ENCODE measurements at regions not wholly inside any gene's neighbourhood (a gene's known extent, or its start where the extent isn't known, plus 50 kb on each side); places are given as distances from the start of the nearest gene placed in this dataset.

GRCh38 chr4:11626066-11626465 lies 197.4 kb upstream of the HS3ST1 start:
- Histone ChIP-seq H4K20me1 (ENCODE audit: insufficient read depth) (no peaks in the 10 kb centered on the region), H3K4me2 (no peak overlapping the region), H3K4me1 (ENCODE audit: low read depth, poor library complexity, severe bottlenecking) (no peaks in the 10 kb centered on the region), H3K27me3 (ENCODE audit: insufficient read depth, low read depth) (no peaks in the 10 kb centered on the region), H3K4me3 (IDR thresholded peaks at IDR 0.05; ENCODE audit: insufficient read depth, low read depth, low read length) (no peak overlapping the region), H2AFZ (ENCODE audit: low read depth) (no peak overlapping the region), H3K9ac (no peak overlapping the region), H3K79me2 (ENCODE audit: insufficient read depth, low read depth) (no peaks in the 10 kb centered on the region), H3K36me3 (ENCODE audit: insufficient read depth) (no peaks in the 10 kb centered on the region), H3K27ac (no peak overlapping the region)
- TF ChIP-seq, protein P1, sequence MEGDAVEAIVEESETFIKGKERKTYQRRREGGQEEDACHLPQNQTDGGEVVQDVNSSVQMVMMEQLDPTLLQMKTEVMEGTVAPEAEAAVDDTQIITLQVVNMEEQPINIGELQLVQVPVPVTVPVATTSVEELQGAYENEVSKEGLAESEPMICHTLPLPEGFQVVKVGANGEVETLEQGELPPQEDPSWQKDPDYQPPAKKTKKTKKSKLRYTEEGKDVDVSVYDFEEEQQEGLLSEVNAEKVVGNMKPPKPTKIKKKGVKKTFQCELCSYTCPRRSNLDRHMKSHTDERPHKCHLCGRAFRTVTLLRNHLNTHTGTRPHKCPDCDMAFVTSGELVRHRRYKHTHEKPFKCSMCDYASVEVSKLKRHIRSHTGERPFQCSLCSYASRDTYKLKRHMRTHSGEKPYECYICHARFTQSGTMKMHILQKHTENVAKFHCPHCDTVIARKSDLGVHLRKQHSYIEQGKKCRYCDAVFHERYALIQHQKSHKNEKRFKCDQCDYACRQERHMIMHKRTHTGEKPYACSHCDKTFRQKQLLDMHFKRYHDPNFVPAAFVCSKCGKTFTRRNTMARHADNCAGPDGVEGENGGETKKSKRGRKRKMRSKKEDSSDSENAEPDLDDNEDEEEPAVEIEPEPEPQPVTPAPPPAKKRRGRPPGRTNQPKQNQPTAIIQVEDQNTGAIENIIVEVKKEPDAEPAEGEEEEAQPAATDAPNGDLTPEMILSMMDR (conservative IDR thresholded peaks at IDR 0.05; ENCODE audit: low read depth, low read length): no peak

DNA sequence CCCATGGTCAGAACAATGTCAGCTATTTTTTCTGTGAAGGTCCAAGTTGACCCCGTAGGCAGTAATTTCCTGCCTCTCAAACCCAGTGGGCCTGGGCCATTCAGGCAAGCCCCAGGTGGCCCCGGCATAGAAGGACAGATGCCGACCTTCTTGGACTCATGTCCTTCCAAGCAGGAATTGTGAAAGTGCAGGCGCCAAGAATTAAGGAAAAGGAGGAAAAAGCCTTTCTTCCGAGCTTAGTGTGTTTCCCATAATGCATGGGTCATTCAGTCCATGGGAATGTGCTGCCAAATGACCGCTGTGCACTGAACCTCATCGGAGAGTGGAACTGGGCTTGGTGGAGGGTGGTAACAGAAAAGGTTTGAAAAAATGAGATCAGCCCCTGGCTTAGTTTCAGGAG lies 196.5 kb upstream of the HS3ST1 start:
- TF ChIP-seq, protein P1 (conservative IDR thresholded peaks at IDR 0.05; ENCODE audit: low read depth, low read length): no peak
- no peak overlapping the region for H3K4me2 ChIP-seq
- H3K36me3 ChIP-seq (ENCODE audit: insufficient read depth): no peaks in the 10 kb centered on the region
- no peaks in the 10 kb centered on the region for H3K79me2 ChIP-seq (ENCODE audit: insufficient read depth, low read depth)
- no peaks in the 10 kb centered on the region for H3K27me3 ChIP-seq (ENCODE audit: insufficient read depth, low read depth)
- no peaks in the 10 kb centered on the region for H4K20me1 ChIP-seq (ENCODE audit: insufficient read depth)
- H2AFZ ChIP-seq (ENCODE audit: low read depth): no peak overlapping the region
- H3K9ac ChIP-seq: no peak overlapping the region
- no peaks in the 10 kb centered on the region for H3K4me1 ChIP-seq (ENCODE audit: low read depth, poor library complexity, severe bottlenecking)
- H3K4me3 ChIP-seq (IDR thresholded peaks at IDR 0.05; ENCODE audit: insufficient read depth, low read depth, low read length): no peak overlapping the region
- no peak overlapping the region for H3K27ac ChIP-seq

GRCh38 chr4:11624370-11624769 lies 195.7 kb upstream of the HS3ST1 start:
- no peaks in the 10 kb centered on the region for H3K4me1 ChIP-seq (ENCODE audit: low read depth, poor library complexity, severe bottlenecking)
- TF ChIP-seq, protein P1 (conservative IDR thresholded peaks at IDR 0.05; ENCODE audit: low read depth, low read length): no peak
- H4K20me1 ChIP-seq (ENCODE audit: insufficient read depth): no peaks in the 10 kb centered on the region
- no peak overlapping the region for H3K4me3 ChIP-seq (IDR thresholded peaks at IDR 0.05; ENCODE audit: insufficient read depth, low read depth, low read length)
- H3K36me3 ChIP-seq (ENCODE audit: insufficient read depth): no peaks in the 10 kb centered on the region
- no peak overlapping the region for H3K27ac ChIP-seq
- H2AFZ ChIP-seq (ENCODE audit: low read depth): no peak overlapping the region
- no peaks in the 10 kb centered on the region for H3K27me3 ChIP-seq (ENCODE audit: insufficient read depth, low read depth)
- no peak overlapping the region for H3K9ac ChIP-seq
- H3K79me2 ChIP-seq (ENCODE audit: insufficient read depth, low read depth): no peaks in the 10 kb centered on the region
- H3K4me2 ChIP-seq: no peak overlapping the region

DNA sequence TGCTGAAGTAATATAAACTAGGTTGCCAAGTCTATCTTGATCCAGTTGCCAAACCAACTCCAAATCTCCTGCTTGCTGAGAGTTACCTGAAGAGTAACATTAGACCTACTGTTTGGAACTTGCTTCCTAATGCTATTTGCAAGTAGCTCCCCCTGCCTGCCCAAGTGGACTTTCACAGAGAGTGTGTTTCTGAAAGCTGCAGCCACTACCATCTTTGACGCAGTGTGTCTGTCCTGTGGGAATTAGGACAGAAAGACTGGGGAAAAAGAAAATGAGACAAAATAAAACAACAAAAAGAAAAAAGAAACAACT lies 195.0 kb upstream of the HS3ST1 start:
- H3K4me3 ChIP-seq (IDR thresholded peaks at IDR 0.05; ENCODE audit: insufficient read depth, low read depth, low read length): no peak overlapping the region
- no peaks in the 10 kb centered on the region for H3K79me2 ChIP-seq (ENCODE audit: insufficient read depth, low read depth)
- no peaks in the 10 kb centered on the region for H3K27me3 ChIP-seq (ENCODE audit: insufficient read depth, low read depth)
- H3K4me2 ChIP-seq: no peak overlapping the region
- H2AFZ ChIP-seq (ENCODE audit: low read depth): no peak overlapping the region
- no peak overlapping the region for H3K27ac ChIP-seq
- no peaks in the 10 kb centered on the region for H3K4me1 ChIP-seq (ENCODE audit: low read depth, poor library complexity, severe bottlenecking)
- no peak overlapping the region for H3K9ac ChIP-seq
- no peaks in the 10 kb centered on the region for H4K20me1 ChIP-seq (ENCODE audit: insufficient read depth)
- TF ChIP-seq, protein P1 (conservative IDR thresholded peaks at IDR 0.05; ENCODE audit: low read depth, low read length): no peak
- H3K36me3 ChIP-seq (ENCODE audit: insufficient read depth): no peaks in the 10 kb centered on the region

Data from KMS-11 (cell line).